ENCODE measurements at regions not wholly inside any gene's neighbourhood (a gene's known extent, or its start where the extent isn't known, plus 50 kb on each side); places are given as distances from the start of the nearest gene placed in this dataset.

DNA sequence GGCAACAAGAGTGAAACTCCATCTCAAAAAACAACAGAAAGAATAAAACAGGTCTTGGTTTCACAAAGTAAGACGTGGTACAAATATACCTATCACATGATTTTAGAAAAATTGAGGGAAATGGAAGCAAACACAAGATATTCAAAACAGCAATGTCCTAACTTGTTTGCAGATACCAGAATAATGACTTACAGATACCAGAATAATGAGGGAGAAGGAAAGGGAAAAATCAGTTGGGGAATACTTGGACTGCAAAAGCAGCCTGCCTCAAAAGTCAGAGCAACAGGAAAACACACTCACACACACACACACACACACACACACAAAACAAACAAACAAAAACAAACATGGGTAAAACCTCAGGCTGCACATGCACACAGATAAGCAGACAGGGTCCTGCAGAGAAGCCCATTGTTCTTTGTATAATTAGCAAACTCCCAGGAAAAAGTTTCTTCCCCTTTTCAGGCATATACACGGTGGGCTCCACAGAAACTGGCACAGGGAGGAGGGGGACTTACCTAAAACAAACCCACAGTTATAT, 65.7 kb upstream of the CAPRIN2 start:
- no peak overlapping the region for H3K4me3 ChIP-seq
- H3K27me3 ChIP-seq: no peaks in the 10 kb centered on the region
- 0 out of 2 replicates have a peak, but pooled peaks cover 3% of the 10 kb centered on the region for H3K36me3 ChIP-seq
- peaks cover 31% of the 10 kb centered on the region for H3K4me1 ChIP-seq
- TF ChIP-seq Cebpa-rat (IDR thresholded peaks at IDR 0.05): no peak
- H3K27ac ChIP-seq: no peak overlapping the region
- H3K4me2 ChIP-seq: peak overlapping the region; percentile 87
- no peaks in the 10 kb centered on the region for H3K9me3 ChIP-seq
- no peak overlapping the region for H3K9ac ChIP-seq
- H4K20me1 ChIP-seq: no peaks in the 10 kb centered on the region

DNA sequence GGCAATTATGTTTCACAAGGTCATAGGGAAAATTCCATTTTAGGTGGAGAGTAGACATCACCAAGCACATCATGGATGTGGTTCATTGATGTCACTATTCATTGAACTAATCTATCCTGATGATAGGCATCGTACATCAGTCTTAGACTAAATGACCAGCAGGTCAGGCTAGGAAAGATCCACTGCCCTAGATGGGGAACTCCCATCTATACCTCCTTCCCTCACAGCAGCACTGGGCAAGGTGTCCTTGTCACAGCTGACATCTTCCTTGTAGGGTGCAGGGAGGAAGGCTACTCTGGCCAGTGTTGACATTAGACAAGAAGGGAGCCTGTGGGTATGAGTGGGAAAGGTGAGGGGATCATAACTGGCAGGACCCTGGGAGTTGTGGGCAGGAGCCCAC, 63.8 kb upstream of the CAPRIN2 start:
- H4K20me1 ChIP-seq: no peaks in the 10 kb centered on the region
- no peak overlapping the region for H3K4me2 ChIP-seq
- H3K27ac ChIP-seq: no peak overlapping the region
- no peak overlapping the region for H3K9ac ChIP-seq
- no peak overlapping the region for H3K4me3 ChIP-seq
- 0 out of 2 replicates have a peak, but pooled peaks cover 3% of the 10 kb centered on the region for H3K36me3 ChIP-seq
- no peaks in the 10 kb centered on the region for H3K27me3 ChIP-seq
- TF ChIP-seq Cebpa-rat (IDR thresholded peaks at IDR 0.05): no peak
- peaks cover 27% of the 10 kb centered on the region for H3K4me1 ChIP-seq
- no peaks in the 10 kb centered on the region for H3K9me3 ChIP-seq

GRCh38 chr12:30816742-30817465, 62.2 kb upstream of the CAPRIN2 start:
- no peak overlapping the region for H3K4me3 ChIP-seq
- no peak overlapping the region for H3K9ac ChIP-seq
- peaks cover 16% of the 10 kb centered on the region for H3K4me1 ChIP-seq
- H4K20me1 ChIP-seq: no peaks in the 10 kb centered on the region
- no peaks in the 10 kb centered on the region for H3K27me3 ChIP-seq
- 0 out of 2 replicates have a peak, but pooled peaks cover 3% of the 10 kb centered on the region for H3K36me3 ChIP-seq
- H3K4me2 ChIP-seq: no peak overlapping the region
- H3K27ac ChIP-seq: no peak overlapping the region
- TF ChIP-seq Cebpa-rat (IDR thresholded peaks at IDR 0.05): no peak
- no peaks in the 10 kb centered on the region for H3K9me3 ChIP-seq

DNA sequence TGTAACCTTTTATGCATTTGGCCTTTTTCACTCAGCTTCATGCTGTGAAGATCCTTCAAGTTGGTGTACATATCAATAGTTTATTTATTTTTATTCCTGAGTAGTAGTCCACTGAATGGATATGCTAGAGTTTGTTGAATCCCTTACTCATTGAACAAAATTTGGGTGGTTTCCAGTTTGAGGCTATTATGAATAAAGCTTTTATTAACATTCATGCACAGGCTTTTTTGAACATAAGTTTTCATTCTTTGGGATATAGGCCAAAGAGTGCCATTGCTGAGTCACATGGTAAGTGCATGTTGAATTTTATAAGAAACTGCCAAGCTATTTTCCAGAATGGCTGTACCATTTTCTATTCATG, 59.5 kb upstream of the CAPRIN2 start:
- no peaks in the 10 kb centered on the region for H4K20me1 ChIP-seq
- 0 out of 2 replicates have a peak, but pooled peaks cover 3% of the 10 kb centered on the region for H3K36me3 ChIP-seq
- no peak overlapping the region for H3K9ac ChIP-seq
- H3K4me1 ChIP-seq: no peaks in the 10 kb centered on the region
- no peaks in the 10 kb centered on the region for H3K9me3 ChIP-seq
- H3K4me3 ChIP-seq: no peak overlapping the region
- no peaks in the 10 kb centered on the region for H3K27me3 ChIP-seq
- H3K4me2 ChIP-seq: no peak overlapping the region
- TF ChIP-seq Cebpa-rat (IDR thresholded peaks at IDR 0.05): no peak
- no peak overlapping the region for H3K27ac ChIP-seq

DNA sequence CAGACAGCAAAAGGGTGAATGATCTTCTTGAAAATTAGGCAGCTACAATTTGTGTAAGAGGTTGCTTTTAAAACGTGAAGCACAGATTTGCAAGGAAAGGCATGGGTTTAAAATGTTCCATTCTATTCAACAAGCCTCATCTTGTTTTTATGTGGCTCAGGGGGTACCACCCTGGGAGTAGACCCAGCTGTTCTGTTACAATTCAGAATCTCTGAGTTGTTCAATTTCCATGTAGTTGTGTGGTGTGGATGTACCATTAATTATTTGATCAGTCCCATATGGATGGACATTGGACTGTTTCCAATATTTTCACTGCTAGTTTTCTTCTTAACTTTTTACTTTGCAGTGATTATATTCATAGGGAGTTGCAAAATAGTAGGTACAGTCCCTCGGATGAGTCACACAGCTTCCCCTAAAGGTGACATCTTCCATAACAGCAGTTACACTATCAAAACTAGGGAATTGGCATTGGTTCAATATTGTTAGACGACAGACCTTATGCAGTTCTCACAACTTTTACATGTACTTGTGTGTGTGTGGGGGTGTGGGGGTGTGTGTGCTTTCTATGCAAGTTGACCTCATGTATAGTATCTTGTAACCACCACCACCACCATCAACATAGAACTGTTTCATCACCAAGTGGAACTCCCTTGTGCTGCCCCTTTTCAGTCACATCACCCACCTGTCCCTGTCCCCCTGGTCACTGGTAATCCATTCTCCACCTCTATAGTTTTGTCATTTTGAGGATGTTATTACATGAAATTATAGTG, 59.0 kb upstream of the CAPRIN2 start:
- Histone ChIP-seq H3K9me3 (no peaks in the 10 kb centered on the region), H3K9ac (no peak overlapping the region), H4K20me1 (no peaks in the 10 kb centered on the region), H3K4me1 (no peaks in the 10 kb centered on the region), H3K36me3 (0 out of 2 replicates have a peak, but pooled peaks cover 3% of the 10 kb centered on the region), H3K4me2 (no peak overlapping the region), H3K27me3 (no peaks in the 10 kb centered on the region), H3K4me3 (no peak overlapping the region), H3K27ac (no peak overlapping the region)
- TF ChIP-seq Cebpa-rat (IDR thresholded peaks at IDR 0.05): no peak

GRCh38 chr12:30811966-30812365, 57.2 kb upstream of the CAPRIN2 start:
- no peak overlapping the region for H3K4me3 ChIP-seq
- no peaks in the 10 kb centered on the region for H4K20me1 ChIP-seq
- H3K9me3 ChIP-seq: no peaks in the 10 kb centered on the region
- no peaks in the 10 kb centered on the region for H3K36me3 ChIP-seq
- H3K4me2 ChIP-seq: no peak overlapping the region
- no peaks in the 10 kb centered on the region for H3K4me1 ChIP-seq
- H3K27me3 ChIP-seq: no peaks in the 10 kb centered on the region
- TF ChIP-seq Cebpa-rat (IDR thresholded peaks at IDR 0.05): no peak
- no peak overlapping the region for H3K9ac ChIP-seq
- no peak overlapping the region for H3K27ac ChIP-seq

DNA sequence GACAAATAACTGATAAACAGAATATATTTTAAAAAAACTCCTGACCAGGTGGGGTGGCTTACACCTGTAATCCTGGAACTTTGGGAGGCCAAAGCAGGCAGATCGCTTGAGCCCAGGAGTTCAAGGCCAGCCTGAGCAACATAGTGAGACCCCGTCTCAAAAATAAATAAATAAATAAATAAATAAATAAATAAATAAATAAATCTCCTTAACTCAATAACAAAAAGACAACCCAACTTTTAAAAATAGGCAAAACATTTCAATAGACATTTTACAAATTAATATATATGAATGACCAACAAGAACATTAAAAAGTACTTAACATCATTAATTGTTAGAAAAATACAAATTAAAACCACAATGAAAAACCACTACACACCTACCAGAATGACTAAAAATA, 56.2 kb upstream of the CAPRIN2 start:
- Histone ChIP-seq H3K9me3 (no peaks in the 10 kb centered on the region), H3K36me3 (no peaks in the 10 kb centered on the region), H3K27ac (no peak overlapping the region), H3K27me3 (no peaks in the 10 kb centered on the region), H4K20me1 (no peaks in the 10 kb centered on the region), H3K9ac (no peak overlapping the region), H3K4me3 (no peak overlapping the region), H3K4me2 (no peak overlapping the region), H3K4me1 (no peaks in the 10 kb centered on the region)
- no peak for TF ChIP-seq Cebpa-rat (IDR thresholded peaks at IDR 0.05)

GRCh38 chr12:30807695-30808034, 52.9 kb upstream of the CAPRIN2 start:
- Histone ChIP-seq H3K9ac (no peak overlapping the region), H3K4me1 (no peaks in the 10 kb centered on the region), H3K4me3 (no peak overlapping the region), H4K20me1 (no peaks in the 10 kb centered on the region), H3K36me3 (no peaks in the 10 kb centered on the region), H3K27ac (no peak overlapping the region), H3K4me2 (no peak overlapping the region), H3K27me3 (no peaks in the 10 kb centered on the region), H3K9me3 (peaks cover 16% of the 10 kb centered on the region)
- no peak for TF ChIP-seq Cebpa-rat (IDR thresholded peaks at IDR 0.05)

GRCh38 chr12:30806989-30807694, 52.4 kb upstream of the CAPRIN2 start:
- no peak overlapping the region for H3K4me2 ChIP-seq

GRCh38 chr12:30805959-30806358, 51.2 kb upstream of the CAPRIN2 start:
- Histone ChIP-seq H3K36me3 (no peaks in the 10 kb centered on the region), H3K27ac (no peak overlapping the region), H3K9ac (no peak overlapping the region), H3K4me2 (no peak overlapping the region), H3K27me3 (no peaks in the 10 kb centered on the region), H3K4me3 (no peak overlapping the region), H3K9me3 (peaks cover 16% of the 10 kb centered on the region), H4K20me1 (no peaks in the 10 kb centered on the region), H3K4me1 (no peaks in the 10 kb centered on the region)
- no peak for TF ChIP-seq Cebpa-rat (IDR thresholded peaks at IDR 0.05)

More at GRCh38 chr12:30806989-30807694, 52.4 kb upstream of the CAPRIN2 start:
- TF ChIP-seq Cebpa-rat (IDR thresholded peaks at IDR 0.05): no peak
- Histone ChIP-seq H3K4me3 (no peak overlapping the region), H4K20me1 (no peaks in the 10 kb centered on the region), H3K27me3 (no peaks in the 10 kb centered on the region), H3K9me3 (peaks cover 16% of the 10 kb centered on the region), H3K4me1 (no peaks in the 10 kb centered on the region), H3K9ac (no peak overlapping the region), H3K27ac (no peak overlapping the region), H3K36me3 (no peaks in the 10 kb centered on the region)
